ENCODE measurements at regions not wholly inside any gene's neighbourhood (a gene's known extent, or its start where the extent isn't known, plus 50 kb on each side); places are given as distances from the start of the nearest gene placed in this dataset.

DNA sequence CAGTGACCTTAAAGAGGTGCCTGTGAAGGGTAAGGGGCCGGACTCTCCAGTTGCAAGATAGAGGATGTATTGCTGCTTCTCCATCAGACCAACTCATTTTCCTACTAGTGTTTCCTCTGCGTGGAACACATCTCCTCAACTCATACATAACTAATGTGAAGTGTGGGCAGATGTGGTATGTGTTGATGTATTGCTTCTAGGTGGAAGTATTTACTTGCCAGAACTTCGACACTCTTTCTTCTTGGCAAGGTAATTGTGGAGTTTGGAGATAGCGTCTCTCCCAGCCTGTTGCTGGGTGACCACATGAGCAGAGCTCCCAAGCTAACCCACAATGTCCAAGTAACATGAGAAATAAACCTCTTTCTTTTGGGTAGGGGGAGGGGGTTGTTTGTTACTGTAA, 456.9 kb downstream of the DYNC2H1 start:
- no peaks in the 10 kb centered on the region for H3K36me3 ChIP-seq (ENCODE audit: insufficient read depth, low read length, poor library complexity, severe bottlenecking)
- no peak for DNase-seq (ENCODE audit: low spot score)
- H3K4me3 ChIP-seq (ENCODE audit: low read depth, low read length, poor library complexity, severe bottlenecking): no peak overlapping the region
- H3K4me1 ChIP-seq (ENCODE audit: insufficient read depth, low read length, poor library complexity, severe bottlenecking): no peaks in the 10 kb centered on the region
- H3K9me3 ChIP-seq (ENCODE audit: low read depth, low read length, poor library complexity, severe bottlenecking): no peaks in the 10 kb centered on the region
- intact Hi-C loops (cut with micrococcal nuclease; ENCODE audit: unreplicated experiment): no loop called here
- H3K27ac ChIP-seq (ENCODE audit: low read depth, low read length, poor library complexity, severe bottlenecking): no peak overlapping the region
- ChIA-PET POLR2A (ENCODE audit: low non-redundant PET) (no interaction called here), CTCF (no interaction called here)
- no peaks in the 10 kb centered on the region for H3K27me3 ChIP-seq (replicated peaks; ENCODE audit: insufficient read depth, low read depth, low read length, poor library complexity)
- no peak for TF ChIP-seq EZH2 (IDR thresholded peaks at IDR 0.05; ENCODE audit: borderline replicate concordance, low read depth, low read length, poor library complexity, severe bottlenecking)
- TF ChIP-seq, protein P1, sequence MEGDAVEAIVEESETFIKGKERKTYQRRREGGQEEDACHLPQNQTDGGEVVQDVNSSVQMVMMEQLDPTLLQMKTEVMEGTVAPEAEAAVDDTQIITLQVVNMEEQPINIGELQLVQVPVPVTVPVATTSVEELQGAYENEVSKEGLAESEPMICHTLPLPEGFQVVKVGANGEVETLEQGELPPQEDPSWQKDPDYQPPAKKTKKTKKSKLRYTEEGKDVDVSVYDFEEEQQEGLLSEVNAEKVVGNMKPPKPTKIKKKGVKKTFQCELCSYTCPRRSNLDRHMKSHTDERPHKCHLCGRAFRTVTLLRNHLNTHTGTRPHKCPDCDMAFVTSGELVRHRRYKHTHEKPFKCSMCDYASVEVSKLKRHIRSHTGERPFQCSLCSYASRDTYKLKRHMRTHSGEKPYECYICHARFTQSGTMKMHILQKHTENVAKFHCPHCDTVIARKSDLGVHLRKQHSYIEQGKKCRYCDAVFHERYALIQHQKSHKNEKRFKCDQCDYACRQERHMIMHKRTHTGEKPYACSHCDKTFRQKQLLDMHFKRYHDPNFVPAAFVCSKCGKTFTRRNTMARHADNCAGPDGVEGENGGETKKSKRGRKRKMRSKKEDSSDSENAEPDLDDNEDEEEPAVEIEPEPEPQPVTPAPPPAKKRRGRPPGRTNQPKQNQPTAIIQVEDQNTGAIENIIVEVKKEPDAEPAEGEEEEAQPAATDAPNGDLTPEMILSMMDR (conservative IDR thresholded peaks at IDR 0.05; ENCODE audit: low read depth, low read length): no peak
- BruUV-seq (replicated peaks): no TSS peak

DNA sequence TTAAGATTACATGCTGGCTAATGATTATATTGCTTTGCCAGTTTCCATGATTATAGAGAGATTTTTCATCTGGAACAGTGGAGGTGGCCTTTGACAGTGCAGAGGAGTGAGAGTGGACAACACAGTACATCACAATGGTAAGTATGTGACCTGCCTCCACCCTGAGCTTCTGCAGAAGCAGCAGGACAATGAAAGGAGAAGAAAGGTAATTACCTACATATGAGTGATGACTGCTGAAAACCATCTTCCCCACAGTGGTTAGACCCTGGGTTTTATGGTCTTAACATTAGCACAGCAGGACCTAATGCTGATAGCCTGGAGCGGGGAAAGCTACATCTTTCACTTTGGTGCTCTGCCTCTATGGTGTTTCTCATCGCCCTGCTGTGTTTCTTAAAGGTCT, 454.7 kb upstream of the DDI1 start:
- ChIA-PET POLR2A (ENCODE audit: low non-redundant PET) (no interaction called here), CTCF (no interaction called here)
- H3K4me1 ChIP-seq (ENCODE audit: insufficient read depth, low read length, poor library complexity, severe bottlenecking): no peaks in the 10 kb centered on the region
- no peak for DNase-seq (ENCODE audit: low spot score)
- H3K9me3 ChIP-seq (ENCODE audit: low read depth, low read length, poor library complexity, severe bottlenecking): no peaks in the 10 kb centered on the region
- intact Hi-C loops (cut with micrococcal nuclease; ENCODE audit: unreplicated experiment): no loop called here
- no peaks in the 10 kb centered on the region for H3K27me3 ChIP-seq (replicated peaks; ENCODE audit: insufficient read depth, low read depth, low read length, poor library complexity)
- no peak for TF ChIP-seq EZH2 (IDR thresholded peaks at IDR 0.05; ENCODE audit: borderline replicate concordance, low read depth, low read length, poor library complexity, severe bottlenecking)
- TF ChIP-seq, protein P1 (conservative IDR thresholded peaks at IDR 0.05; ENCODE audit: low read depth, low read length): no peak
- no TSS peak for BruUV-seq (replicated peaks)
- H3K4me3 ChIP-seq (ENCODE audit: low read depth, low read length, poor library complexity, severe bottlenecking): no peak overlapping the region
- H3K36me3 ChIP-seq (ENCODE audit: insufficient read depth, low read length, poor library complexity, severe bottlenecking): no peaks in the 10 kb centered on the region
- H3K27ac ChIP-seq (ENCODE audit: low read depth, low read length, poor library complexity, severe bottlenecking): no peak overlapping the region

DNA sequence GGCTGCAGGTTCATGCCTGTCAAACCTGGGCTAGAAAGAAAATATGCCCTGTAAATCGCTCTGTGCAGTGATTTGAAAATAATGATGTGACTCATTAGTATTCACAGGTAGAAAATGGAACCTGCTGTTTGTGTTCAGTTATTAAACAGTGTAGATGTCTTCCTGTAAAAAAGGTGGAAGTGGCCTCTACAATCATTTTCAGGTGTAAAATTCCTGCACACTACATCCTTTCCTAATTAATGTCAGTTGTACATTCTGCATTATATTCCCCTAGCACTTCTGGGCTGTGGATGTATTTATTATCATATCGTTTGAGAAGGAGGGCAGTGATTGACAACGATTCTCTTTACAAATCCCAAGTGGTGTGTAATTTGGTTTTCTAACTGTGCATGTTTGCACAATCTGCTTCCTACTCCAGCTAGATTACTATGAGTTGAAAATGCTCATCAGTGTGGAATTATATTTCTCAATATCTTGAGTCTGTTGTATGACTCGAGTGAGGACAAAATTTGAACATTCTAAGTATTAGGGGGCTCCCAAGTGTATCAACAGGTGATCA, 454.0 kb upstream of the DDI1 start:
- no peaks in the 10 kb centered on the region for H3K9me3 ChIP-seq (ENCODE audit: low read depth, low read length, poor library complexity, severe bottlenecking)
- BruUV-seq (replicated peaks): no TSS peak
- no peaks in the 10 kb centered on the region for H3K36me3 ChIP-seq (ENCODE audit: insufficient read depth, low read length, poor library complexity, severe bottlenecking)
- TF ChIP-seq, protein P1 (conservative IDR thresholded peaks at IDR 0.05; ENCODE audit: low read depth, low read length): no peak
- no peak for TF ChIP-seq EZH2 (IDR thresholded peaks at IDR 0.05; ENCODE audit: borderline replicate concordance, low read depth, low read length, poor library complexity, severe bottlenecking)
- intact Hi-C loops (cut with micrococcal nuclease; ENCODE audit: unreplicated experiment): no loop called here
- CTCF ChIA-PET: no interaction called here
- H3K27me3 ChIP-seq (replicated peaks; ENCODE audit: insufficient read depth, low read depth, low read length, poor library complexity): no peaks in the 10 kb centered on the region
- DNase-seq (ENCODE audit: low spot score): no peak
- POLR2A ChIA-PET (ENCODE audit: low non-redundant PET): no interaction called here
- no peaks in the 10 kb centered on the region for H3K4me1 ChIP-seq (ENCODE audit: insufficient read depth, low read length, poor library complexity, severe bottlenecking)
- no peak overlapping the region for H3K4me3 ChIP-seq (ENCODE audit: low read depth, low read length, poor library complexity, severe bottlenecking)
- no peak overlapping the region for H3K27ac ChIP-seq (ENCODE audit: low read depth, low read length, poor library complexity, severe bottlenecking)

Data from A673 (cell line).